ENCODE measurements at regions not wholly inside any gene's neighbourhood (a gene's known extent, or its start where the extent isn't known, plus 50 kb on each side); places are given as distances from the start of the nearest gene placed in this dataset.

- TF ChIP-seq POLR2A (IDR thresholded peaks at IDR 0.05) (no peak), CTCF (IDR thresholded peaks at IDR 0.05) (no peak)
Observed at GRCh38 chr12:75917083-75917482, 114.5 kb downstream of the PHLDA1 start.

Measured in thyroid gland (tissue), 4 donors.